Loucy (cell line): ENCODE measurements at regions not wholly inside any gene's neighbourhood (a gene's known extent, or its start where the extent isn't known, plus 50 kb on each side); places are given as distances from the start of the nearest gene placed in this dataset.

ENCODE experiments used
- H2AFZ ChIP-seq: fragments of 200-600 bp; sonication (generic); 2 replicates; pipeline ENCODE4 v1.6.0; 2016; ENCODE audit warnings: antibody characterized with exemption, mild to moderate bottlenecking, low read length, moderate library complexity
- H3F3A ChIP-seq: fragments of 200-600 bp; 2 replicates; pipeline ENCODE4 v1.6.0; 2016; ENCODE audit warnings: antibody characterized with exemption, low read depth, mild to moderate bottlenecking
- H3K27me3 ChIP-seq: fragments of 200-600 bp; sonication (generic); 2 replicates; pipeline ENCODE4 v1.6.1; 2014; ENCODE audit warnings: low read length, mild to moderate bottlenecking; ENCODE audit not compliant: insufficient read depth, poor library complexity, severe bottlenecking
- H3K36me3 ChIP-seq: fragments of 200-600 bp; sonication (generic); 2 replicates; pipeline ENCODE4 v1.6.1; 2016; ENCODE audit warnings: low read length; ENCODE audit not compliant: insufficient read depth
- H3K4me1 ChIP-seq: fragments of 200-600 bp; sonication (generic); 2 replicates; pipeline ENCODE4 v1.5.1; 2014; ENCODE audit warnings: low read length, mild to moderate bottlenecking; ENCODE audit not compliant: insufficient read depth, poor library complexity, severe bottlenecking
- H3K4me2 ChIP-seq: fragments of 200-600 bp; sonication (generic); 2 replicates; pipeline ENCODE4 v1.6.0; 2014; ENCODE audit warnings: antibody characterized with exemption, low read length, low read depth, mild to moderate bottlenecking; ENCODE audit not compliant: poor library complexity, severe bottlenecking
- H3K4me3 ChIP-seq: fragments of 200-600 bp; sonication (generic); 2 replicates; pipeline ENCODE4 v1.5.1; 2014; ENCODE audit warnings: low read length, mild to moderate bottlenecking, mixed read lengths; ENCODE audit not compliant: poor library complexity, severe bottlenecking
- H3K79me2 ChIP-seq: fragments of 200-600 bp; sonication (generic); 2 replicates; pipeline ENCODE4 v1.6.1; 2014; ENCODE audit warnings: low read length; ENCODE audit not compliant: insufficient read depth
- H3K9ac ChIP-seq: fragments of 200-600 bp; sonication (generic); 2 replicates; pipeline ENCODE4 v1.6.0; 2014; ENCODE audit warnings: mild to moderate bottlenecking, low read depth, low read length, moderate library complexity; ENCODE audit not compliant: poor library complexity, severe bottlenecking
- H3K9me2 ChIP-seq: fragments of 200-600 bp; sonication (generic); replicated peaks from 2 replicates; pipeline ENCODE4 v1.6.1; 2016; ENCODE audit warnings: low read depth, low read length, mixed read lengths
- H3K9me3 ChIP-seq: fragments of 200-600 bp; sonication (generic); 2 replicates; pipeline ENCODE4 v1.6.1; 2014; ENCODE audit warnings: mild to moderate bottlenecking, antibody characterized with exemption, low read length, low read depth; ENCODE audit not compliant: insufficient read depth
- H4K20me1 ChIP-seq: fragments of 200-600 bp; sonication (generic); 2 replicates; pipeline ENCODE4 v1.6.0; 2014; ENCODE audit warnings: antibody characterized with exemption, low read length, mild to moderate bottlenecking; ENCODE audit not compliant: insufficient read depth, poor library complexity, severe bottlenecking
- CTCF ChIP-seq: fragments of 200-600 bp; sonication (generic); conservative IDR thresholded peaks from 2 replicates; pipeline ENCODE4 v1.5.1; 2014; ENCODE audit warnings: mild to moderate bottlenecking, antibody characterized with exemption, low read length
- EZH2phosphoT487 ChIP-seq: fragments of 200-600 bp; IDR thresholded peaks from 2 replicates; pipeline ENCODE4 v1.6.1; 2018; ENCODE audit warnings: antibody characterized with exemption, mild to moderate bottlenecking, moderate library complexity, borderline replicate concordance

DNA sequence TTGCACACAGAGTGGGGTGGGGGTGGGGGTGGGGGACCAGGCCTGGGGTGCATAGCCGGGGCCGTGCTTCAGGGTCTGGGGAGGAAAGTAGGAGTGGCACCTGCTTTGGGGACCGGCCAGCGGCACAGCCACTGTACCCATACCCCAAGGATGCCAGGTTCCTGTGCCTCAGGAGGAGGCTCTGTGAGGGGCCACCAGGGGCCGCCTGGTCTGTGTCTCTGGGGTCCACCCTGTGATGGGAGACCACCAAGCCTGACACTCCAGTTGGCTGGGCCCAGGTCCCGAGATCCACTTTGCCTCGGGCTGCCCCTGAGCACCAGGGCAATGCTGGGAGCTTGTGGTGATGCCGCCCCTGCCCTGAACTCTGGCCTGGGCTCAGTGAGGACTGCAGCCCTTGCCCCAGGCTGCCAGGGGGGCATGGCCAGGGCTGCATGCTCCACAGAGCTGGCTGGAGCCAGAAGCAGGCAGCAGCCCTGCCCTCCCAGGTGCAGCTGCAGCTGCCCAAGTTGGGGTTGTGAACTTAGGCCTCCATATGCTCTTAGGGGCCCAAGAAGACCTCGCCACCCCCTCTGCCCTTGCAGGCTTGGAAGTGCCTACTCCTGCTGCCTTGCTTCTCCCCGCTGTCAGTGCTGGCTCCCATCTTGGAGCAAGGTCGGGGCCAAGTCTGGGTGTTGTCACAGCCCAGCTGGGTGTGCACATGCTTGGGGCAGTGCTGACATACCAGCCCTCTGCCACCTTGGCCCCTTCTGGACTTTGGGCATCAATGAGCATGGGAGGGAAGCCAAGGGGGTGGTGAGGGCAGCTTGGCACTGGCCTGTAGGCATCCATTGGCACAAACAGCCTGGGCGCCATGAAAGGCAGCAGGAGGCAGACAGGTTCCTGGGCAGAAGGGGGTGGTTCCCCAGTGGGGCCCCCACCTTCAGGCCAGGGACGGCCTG is 123.3 kb upstream of the THY1 start:
- Histone ChIP-seq H3K9ac (no peak overlapping the region), H3K36me3 (no peaks in the 10 kb centered on the region), H4K20me1 (no peaks in the 10 kb centered on the region), H3K79me2 (no peaks in the 10 kb centered on the region), H3F3A (no peaks in the 10 kb centered on the region), H3K4me3 (no peak overlapping the region), H3K9me2 (no peaks in the 10 kb centered on the region), H3K4me2 (no peak overlapping the region), H3K27me3 (no peaks in the 10 kb centered on the region), H2AFZ (no peak overlapping the region), H3K9me3 (peaks cover 12% of the 10 kb centered on the region; the same call in 1 of the 2 replicates), H3K4me1 (no peaks in the 10 kb centered on the region)
- TF ChIP-seq EZH2phosphoT487 (no peak), CTCF (no peak)

- Histone ChIP-seq H4K20me1 (no peaks in the 10 kb centered on the region), H3K9me3 (no peaks in the 10 kb centered on the region), H3K9me2 (no peaks in the 10 kb centered on the region), H3K4me1 (no peaks in the 10 kb centered on the region), H3K79me2 (no peaks in the 10 kb centered on the region), H3K4me3 (no peak overlapping the region), H3K4me2 (no peak overlapping the region), H3K9ac (no peak overlapping the region), H3K36me3 (no peaks in the 10 kb centered on the region), H2AFZ (no peak overlapping the region), H3F3A (no peaks in the 10 kb centered on the region), H3K27me3 (no peaks in the 10 kb centered on the region)
- TF ChIP-seq EZH2phosphoT487 = no peak
- no peak for TF ChIP-seq CTCF
Observed at GRCh38 chr11:119540370-119541125, 117.6 kb upstream of the THY1 start.

- H3K4me2 ChIP-seq = no peak overlapping the region
- H3K27me3 ChIP-seq = no peaks in the 10 kb centered on the region
- H3K4me3 ChIP-seq = no peak overlapping the region
- H2AFZ ChIP-seq = no peak overlapping the region
- H3K36me3 ChIP-seq = no peaks in the 10 kb centered on the region
- H3K4me1 ChIP-seq = no peaks in the 10 kb centered on the region
- H3K9me2 ChIP-seq = no peaks in the 10 kb centered on the region
- H3K79me2 ChIP-seq = no peaks in the 10 kb centered on the region
- H4K20me1 ChIP-seq = no peaks in the 10 kb centered on the region
- TF ChIP-seq EZH2phosphoT487 (no peak), CTCF (no peak)
- no peaks in the 10 kb centered on the region for H3F3A ChIP-seq
- H3K9me3 ChIP-seq = no peaks in the 10 kb centered on the region
- no peak overlapping the region for H3K9ac ChIP-seq
Observed at GRCh38 chr11:119539583-119539982, 116.6 kb upstream of the THY1 start.
